ENCODE measurements at regions not wholly inside any gene's neighbourhood (a gene's known extent, or its start where the extent isn't known, plus 50 kb on each side); places are given as distances from the start of the nearest gene placed in this dataset.

DNA sequence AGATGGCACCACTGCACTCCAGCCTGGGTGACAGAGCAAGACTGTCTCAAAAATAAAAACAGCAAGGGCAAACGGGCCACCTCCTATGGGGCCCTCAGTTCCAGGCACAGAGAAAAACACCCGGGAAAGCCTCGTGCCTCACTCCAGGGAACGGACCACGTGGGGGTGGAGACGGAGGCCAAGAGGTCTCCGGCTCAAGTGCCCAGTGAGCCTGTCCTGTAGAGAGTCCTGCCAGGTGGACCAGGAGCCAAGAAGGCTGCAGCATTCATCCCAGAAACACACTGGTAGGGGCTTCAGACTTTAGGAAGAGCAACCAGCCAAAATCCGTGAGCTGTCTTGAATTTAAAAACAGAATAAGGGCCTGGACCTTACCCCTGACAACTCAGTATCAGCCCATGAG is 63.8 kb downstream of the C5orf15 start:
- no peaks in the 10 kb centered on the region for H3K9me3 ChIP-seq (replicated peaks; ENCODE audit: control insufficient read depth, insufficient read depth, low read length)
- POLR2A ChIA-PET, result no interaction called here
- H3K9ac ChIP-seq (ENCODE audit: control insufficient read depth, insufficient read depth, low read length), result no peak overlapping the region
- intact Hi-C loops (cut with micrococcal nuclease; ENCODE audit: unreplicated experiment), result no loop called here
- H3K4me2 ChIP-seq (ENCODE audit: control insufficient read depth, insufficient read depth), result no peak overlapping the region
- H3K79me2 ChIP-seq (ENCODE audit: control insufficient read depth, insufficient read depth, low read length), result no peaks in the 10 kb centered on the region
- H2AFZ ChIP-seq (ENCODE audit: control insufficient read depth, low read depth, low read length), result no peak overlapping the region
- no TSS peak for BruUV-seq (replicated peaks)
- 49% methylated on average over 8 of the region's 8 CpGs for WGBS (ENCODE audit: insufficient coverage, insufficient replicate concordance, low lambda C conversion rate, missing lambda C conversion rate)
- no peak overlapping the region for H3K27ac ChIP-seq (ENCODE audit: control insufficient read depth, insufficient read depth)
- TF ChIP-seq RUNX3 (IDR thresholded peaks at IDR 0.05; ENCODE audit: low read length) (no peak), RELA (IDR thresholded peaks at IDR 0.05; ENCODE audit: borderline replicate concordance, partially characterized antibody) (no peak), SMAD1 (IDR thresholded peaks at IDR 0.05; ENCODE audit: low read depth, partially characterized antibody) (no peak)
- ATAC-seq, result no peak
- CTCF ChIA-PET, result interaction anchor here (0.8 to 1.4 kb wide), 5 partner anchors 10 to 75 kb away, joined by 3 to 5 read pairs (median 3); no protein-coding TSS in a partner anchor
- FAIRE-seq, result no peak
- no peaks in the 10 kb centered on the region; a peak in 2 of 4 replicates for H3K27me3 ChIP-seq (replicated peaks in 1 of 2; ENCODE audit: control insufficient read depth in 2 of 2, insufficient read depth in 2 of 2, low read length in 1 of 2)
- no peaks in the 10 kb centered on the region for H3K36me3 ChIP-seq (ENCODE audit: control insufficient read depth in 2 of 2, insufficient read depth in 2 of 2, low read length in 1 of 2)
- DNase-seq (ENCODE audit: low read depth, low spot score), result no peak
- RAD21 ChIA-PET (ENCODE audit: unreplicated experiment), result interaction anchor here (1.3 kb wide), 1 partner anchor 25 kb away, joined by 3 read pairs; no protein-coding TSS in a partner anchor
- in situ Hi-C loops (cut with MboI), result no loop called here
- no peak overlapping the region for H3K4me3 ChIP-seq
- H3K4me1 ChIP-seq (ENCODE audit: control insufficient read depth, insufficient read depth, low read length), result no peaks in the 10 kb centered on the region
- H4K20me1 ChIP-seq (ENCODE audit: control insufficient read depth, insufficient read depth), result no peaks in the 10 kb centered on the region
- SMC1A ChIA-PET (ENCODE audit: uncharacterized antibody, unreplicated experiment), result interaction anchor here (0.6 to 1.5 kb wide), 4 partner anchors 9 to 883 kb away, joined by 3 to 6 read pairs (median 4); no protein-coding TSS in a partner anchor

DNA sequence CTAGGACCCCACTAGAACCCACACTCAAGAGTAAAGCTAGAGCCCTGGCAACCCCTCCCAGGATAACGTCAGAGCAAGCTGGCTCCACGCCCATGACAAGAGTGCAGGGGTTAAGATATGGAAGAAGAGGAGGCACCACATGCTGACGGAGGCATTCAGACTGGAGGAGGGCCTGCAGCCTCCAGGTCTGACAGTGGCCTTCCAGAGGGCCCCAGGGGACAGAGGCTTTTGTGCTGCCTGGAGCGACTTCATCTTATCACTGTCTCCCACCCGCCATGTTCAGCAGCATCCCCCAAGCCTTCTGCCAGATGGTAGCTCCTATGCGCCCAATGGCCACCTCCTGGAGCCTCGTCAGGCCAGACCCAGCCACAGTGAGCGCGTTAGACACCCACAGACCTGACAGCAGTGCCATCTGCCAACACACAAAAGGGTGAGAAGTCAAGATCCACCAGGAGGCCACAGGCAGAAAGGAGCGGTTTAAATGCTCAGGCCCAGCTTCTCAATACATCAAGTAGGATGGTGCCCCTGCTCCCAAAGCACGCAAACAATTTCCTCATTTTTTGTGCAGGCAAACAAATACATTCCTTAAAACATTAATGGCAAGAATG is 65.8 kb downstream of the C5orf15 start:
- ATAC-seq (no peak), FAIRE-seq (no peak), DNase-seq (ENCODE audit: low read depth, low spot score) (no peak)
- H3K27ac ChIP-seq (ENCODE audit: control insufficient read depth, insufficient read depth), result no peak overlapping the region
- no peaks in the 10 kb centered on the region for H3K79me2 ChIP-seq (ENCODE audit: control insufficient read depth, insufficient read depth, low read length)
- no TSS peak for BruUV-seq (replicated peaks)
- H3K9me3 ChIP-seq (replicated peaks; ENCODE audit: control insufficient read depth, insufficient read depth, low read length), result no peaks in the 10 kb centered on the region
- TF ChIP-seq KAT2A (conservative IDR thresholded peaks at IDR 0.05; ENCODE audit: control insufficient read depth, low read depth, low read length), result no peak
- TF ChIP-seq GABPA (IDR thresholded peaks at IDR 0.05; ENCODE audit: low read depth), result no peak
- TF ChIP-seq TARDBP (IDR thresholded peaks at IDR 0.05; ENCODE audit: borderline replicate concordance), result no peak
- TF ChIP-seq POLR2AphosphoS2 (IDR thresholded peaks at IDR 0.05; ENCODE audit: low read depth, low read length), result no peak
- no peak for TF ChIP-seq SMC3 (IDR thresholded peaks at IDR 0.05; ENCODE audit: borderline replicate concordance, low read length)
- TF ChIP-seq MEF2A (IDR thresholded peaks at IDR 0.05; ENCODE audit: insufficient read depth, low read depth, low read length), result no peak
- no peak for TF ChIP-seq NFXL1 (IDR thresholded peaks at IDR 0.05; ENCODE audit: borderline replicate concordance)
- no peak for TF ChIP-seq ZZZ3 (IDR thresholded peaks at IDR 0.05; ENCODE audit: control insufficient read depth, insufficient read length, low read depth)
- TF ChIP-seq SIX5 (IDR thresholded peaks at IDR 0.05; ENCODE audit: low read depth, low read length, severe bottlenecking), result no peak
- no peaks in the 10 kb centered on the region for H4K20me1 ChIP-seq (ENCODE audit: control insufficient read depth, insufficient read depth)
- H3K4me1 ChIP-seq (ENCODE audit: control insufficient read depth, insufficient read depth, low read length), result no peaks in the 10 kb centered on the region
- no peak overlapping the region for H3K4me3 ChIP-seq
- no peaks in the 10 kb centered on the region for H3K36me3 ChIP-seq (ENCODE audit: control insufficient read depth in 2 of 2, insufficient read depth in 2 of 2, low read length in 1 of 2)
- no peak overlapping the region for H3K4me2 ChIP-seq (ENCODE audit: control insufficient read depth, insufficient read depth)
- WGBS (ENCODE audit: insufficient coverage, insufficient replicate concordance, low lambda C conversion rate, missing lambda C conversion rate), result 49% methylated on average over 11 of the region's 11 CpGs
- SMC1A ChIA-PET (ENCODE audit: uncharacterized antibody, unreplicated experiment), result interaction anchor here (1.1 to 1.4 kb wide), 2 partner anchors 36 to 94 kb away, joined by 3 read pairs; no protein-coding TSS in a partner anchor
- in situ Hi-C loops (cut with MboI), result no loop called here
- no peak overlapping the region for H2AFZ ChIP-seq (ENCODE audit: control insufficient read depth, low read depth, low read length)
- RAD21 ChIA-PET (ENCODE audit: unreplicated experiment), result no interaction called here
- intact Hi-C loops (cut with micrococcal nuclease; ENCODE audit: unreplicated experiment), result no loop called here
- POLR2A ChIA-PET, result no interaction called here
- H3K27me3 ChIP-seq (replicated peaks in 1 of 2; ENCODE audit: control insufficient read depth in 2 of 2, insufficient read depth in 2 of 2, low read length in 1 of 2), result no peaks in the 10 kb centered on the region; a peak in 1 of 4 replicates
- CTCF ChIA-PET, result interaction anchor here (0.6 to 2.0 kb wide), 2 partner anchors 33 to 76 kb away, joined by 3 to 8 read pairs; no protein-coding TSS in a partner anchor
- H3K9ac ChIP-seq (ENCODE audit: control insufficient read depth, insufficient read depth, low read length), result no peak overlapping the region
